Urinary bladder (tissue), 3 donors: ENCODE measurements at regions not wholly inside any gene's neighbourhood (a gene's known extent, or its start where the extent isn't known, plus 50 kb on each side); places are given as distances from the start of the nearest gene placed in this dataset.
"Not testable (repeated sequence)": the region's sequence is repeated elsewhere in the genome, so short reads cannot be mapped to it uniquely, and the experiment has no call there.

ENCODE experiments used
- DNase-seq: peaks from one replicate; pipeline ENCODE4 v3.0.0-alpha.2; 2015; ENCODE audit errors: extremely low spot score
- H3K27ac ChIP-seq: one replicate; pipeline ENCODE4 v1.5.1; 2013; ENCODE audit warnings: low read depth, mild to moderate bottlenecking, moderate library complexity
- H3K36me3 ChIP-seq: one replicate; pipeline ENCODE4 v1.6.1; 2013; ENCODE audit warnings: mild to moderate bottlenecking, moderate library complexity; ENCODE audit not compliant: insufficient read depth
- H3K4me1 ChIP-seq: one replicate; pipeline ENCODE4 v1.6.1; 2013; ENCODE audit warnings: mild to moderate bottlenecking, moderate library complexity; ENCODE audit not compliant: insufficient read depth
- H3K4me3 ChIP-seq: one replicate; pipeline ENCODE4 v1.5.1; 2013; ENCODE audit warnings: low read depth, low read length
- WGBS: extraction: QIAGEN DNeasy Blood & Tissue Kit; methylation state at CpG from one replicate; pipeline ENCODE4 v1.1.7; 2013; 5-methylcytosine and 5-hydroxymethylcytosine counted together
- donor health status: healthy with polysubstance abuse.
- donor health status: healthy.

DNA sequence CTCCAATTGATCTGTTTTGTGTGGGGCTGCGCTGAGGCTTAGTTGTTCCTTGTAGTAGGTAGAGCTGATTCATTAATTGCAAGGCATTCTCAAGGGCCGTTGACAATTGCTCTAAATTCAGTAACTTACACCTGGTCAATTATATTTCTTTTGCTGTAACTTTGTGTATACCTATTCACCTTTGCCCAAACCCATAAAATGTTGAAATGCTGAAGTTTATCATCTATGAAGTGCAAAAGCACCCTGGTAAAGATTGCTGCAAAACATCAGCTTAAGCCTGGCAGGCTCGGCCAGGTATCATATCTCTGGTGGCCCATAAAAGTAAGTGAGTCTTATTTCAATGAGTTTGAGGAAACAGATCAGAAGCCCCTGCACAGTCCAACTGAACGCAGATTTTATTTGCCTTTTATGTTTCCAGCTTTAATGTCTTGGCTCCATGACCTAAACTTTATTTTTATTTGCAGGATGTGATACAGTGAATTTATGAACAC lies 203.6 kb upstream of the SLCO3A1 start:
- DNase-seq: no peak
- H3K27ac ChIP-seq: no peak overlapping the region
- no peaks in the 10 kb centered on the region for H3K4me1 ChIP-seq
- H3K36me3 ChIP-seq: no peaks in the 10 kb centered on the region
- H3K4me3 ChIP-seq: no peak overlapping the region
- WGBS: 50% methylated on average over 4 of the region's 4 CpGs

DNA sequence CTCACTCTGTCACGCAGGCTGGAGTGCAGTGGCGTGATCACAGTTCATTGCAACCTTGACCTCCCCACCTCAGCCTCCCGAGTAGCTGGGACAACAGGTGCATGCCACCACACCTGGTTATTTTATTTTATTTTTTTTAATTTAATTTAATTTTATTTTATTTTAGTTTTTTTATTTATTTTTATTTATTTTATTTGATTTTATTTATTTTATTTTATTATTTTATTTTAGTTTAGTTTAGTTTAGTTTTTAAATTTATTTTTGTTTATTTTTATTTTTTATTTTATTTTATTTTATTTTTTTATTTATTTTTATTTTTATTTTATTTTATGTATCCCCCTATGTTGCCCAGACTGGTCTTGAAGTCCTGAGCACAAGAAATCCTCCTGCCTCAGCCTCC lies 202.3 kb upstream of the SLCO3A1 start:
- no peak overlapping the region for H3K4me3 ChIP-seq
- WGBS: 96% methylated on average over 3 of the region's 3 CpGs

DNA sequence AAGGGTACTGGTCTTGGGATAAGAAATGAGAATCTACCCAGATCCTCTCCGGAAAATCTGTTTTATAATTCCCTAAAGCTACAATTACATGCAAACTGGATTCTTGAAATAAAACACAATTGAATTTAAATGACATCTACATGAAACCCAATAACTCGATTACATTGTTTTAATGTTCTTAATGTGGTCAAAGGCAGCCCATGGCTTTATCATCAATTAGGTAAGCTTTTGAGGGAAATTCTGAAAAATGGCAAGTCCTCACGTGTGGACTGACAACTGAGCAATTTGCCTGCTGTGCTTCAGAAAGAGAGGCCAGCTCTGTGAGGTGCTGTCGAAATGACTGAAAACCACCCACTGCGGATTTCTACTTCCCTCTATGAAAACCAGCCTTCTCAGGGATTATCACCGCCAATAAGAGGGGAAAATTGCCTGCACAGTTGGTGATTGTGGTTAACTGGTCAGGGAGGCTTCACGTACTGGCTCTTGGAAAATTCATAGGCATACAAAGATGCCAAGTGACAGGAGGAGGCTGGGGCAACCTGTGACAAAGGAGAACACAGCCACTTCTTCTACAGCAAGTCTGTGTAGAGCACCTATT lies 200.8 kb upstream of the SLCO3A1 start:
- DNase-seq: peak; percentile 14
- H3K27ac ChIP-seq: no peak overlapping the region
- H3K36me3 ChIP-seq: no peaks in the 10 kb centered on the region
- 63% methylated on average over 7 of the region's 7 CpGs for WGBS
- H3K4me3 ChIP-seq: no peak overlapping the region
- H3K4me1 ChIP-seq: no peaks in the 10 kb centered on the region

More for the DNA sequence above, 202.3 kb upstream of the SLCO3A1 start:
- Histone ChIP-seq H3K36me3 (no peaks in the 10 kb centered on the region), H3K27ac (no peak overlapping the region), H3K4me1 (no peaks in the 10 kb centered on the region)
- no peak for DNase-seq

DNA sequence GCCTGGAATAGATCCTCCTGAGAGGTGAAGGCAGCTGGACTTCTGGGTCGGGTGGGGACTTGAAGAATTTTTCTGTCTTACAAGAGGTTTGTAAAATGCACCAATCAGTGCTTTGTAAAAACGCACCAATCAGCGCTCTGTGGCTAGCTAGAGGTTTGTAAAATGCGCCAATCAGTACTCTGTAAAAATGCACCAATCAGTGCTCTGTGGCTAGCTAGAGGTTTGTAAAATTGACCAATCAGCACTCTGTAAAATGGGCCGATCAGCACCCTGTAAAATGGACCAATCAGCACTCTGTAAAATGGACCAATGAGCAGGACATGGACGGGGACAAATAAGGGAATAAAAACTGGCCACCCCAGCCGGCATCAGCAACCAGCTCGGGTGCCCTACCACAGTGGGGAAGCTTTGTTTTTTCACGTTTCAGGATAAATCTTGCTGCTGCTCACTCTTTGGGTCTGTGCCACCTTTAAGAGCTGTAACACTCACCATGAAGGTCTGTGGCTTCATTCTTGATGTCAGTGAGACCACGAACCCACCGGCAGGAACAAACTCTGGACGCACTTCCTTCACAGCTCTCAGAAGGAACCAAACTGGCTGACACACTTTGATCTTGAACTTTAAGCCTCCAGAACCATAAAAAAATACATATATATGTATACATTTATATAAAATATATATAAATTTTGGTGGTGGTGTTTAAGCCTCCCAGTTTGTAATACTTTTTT lies 197.8 kb upstream of the SLCO3A1 start:
- not testable (repeated sequence) for H3K4me1 ChIP-seq, H3K27ac ChIP-seq, H3K4me3 ChIP-seq, H3K36me3 ChIP-seq, DNase-seq
- 81% methylated on average over 12 of the region's 12 CpGs for WGBS

DNA sequence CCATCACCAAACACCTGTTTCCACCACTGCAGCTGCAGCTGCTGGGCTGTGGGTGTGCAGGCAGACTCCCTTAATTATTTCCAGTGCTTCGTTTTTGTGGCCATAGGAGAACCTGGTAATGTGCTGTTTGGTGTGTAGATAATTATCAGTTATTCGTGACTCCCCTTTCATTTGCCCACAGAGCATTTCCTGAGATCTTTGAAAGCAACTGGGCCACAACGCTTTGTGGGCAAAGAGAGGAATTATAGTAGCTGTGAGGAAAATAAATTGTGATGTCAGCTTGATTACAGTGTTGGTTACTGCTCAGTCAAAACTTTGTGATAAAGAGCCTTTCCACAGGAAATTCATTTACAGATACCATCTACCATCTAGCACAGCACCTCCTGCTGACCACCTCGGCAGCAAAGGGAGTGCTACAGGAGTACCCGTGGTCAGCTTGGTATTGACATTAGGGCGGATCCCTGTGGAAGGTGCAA lies 193.3 kb upstream of the SLCO3A1 start:
- WGBS: 42% methylated on average over 6 of the region's 6 CpGs
- Histone ChIP-seq H3K4me3 (no peak overlapping the region), H3K27ac (no peak overlapping the region), H3K4me1 (no peaks in the 10 kb centered on the region), H3K36me3 (no peaks in the 10 kb centered on the region)
- DNase-seq: no peak

DNA sequence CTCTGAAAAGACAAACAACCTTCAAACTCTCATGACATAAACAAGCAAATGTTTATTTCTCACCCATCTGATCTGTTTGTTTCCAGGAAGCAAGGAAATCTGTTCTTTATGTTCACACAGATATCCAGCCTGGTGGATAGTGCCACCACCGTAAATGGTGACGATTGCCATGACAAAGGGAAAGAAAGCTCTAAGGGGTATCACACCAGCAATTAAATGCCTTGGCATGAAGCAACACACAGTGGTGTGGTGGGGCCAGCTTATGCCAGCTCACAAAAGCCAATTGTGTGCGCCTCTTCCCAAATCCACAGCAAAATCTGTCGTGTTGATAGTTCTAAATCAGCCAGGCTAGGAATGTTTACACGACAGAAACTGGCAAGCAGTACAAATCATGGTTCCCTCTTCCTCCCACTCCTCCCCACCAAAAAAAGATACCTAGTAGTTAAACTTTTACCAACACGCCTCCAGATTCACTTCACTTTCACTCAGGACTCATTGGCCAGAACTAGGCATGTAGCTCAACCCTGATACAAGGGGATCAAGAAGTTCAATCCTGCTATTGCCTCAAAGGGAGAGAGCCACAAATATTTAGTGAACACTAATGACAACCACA lies 189.2 kb upstream of the SLCO3A1 start:
- Histone ChIP-seq H3K27ac (no peak overlapping the region), H3K36me3 (no peaks in the 10 kb centered on the region), H3K4me1 (no peaks in the 10 kb centered on the region), H3K4me3 (no peak overlapping the region)
- WGBS: 52% methylated on average over 6 of the region's 6 CpGs
- no peak for DNase-seq

DNA sequence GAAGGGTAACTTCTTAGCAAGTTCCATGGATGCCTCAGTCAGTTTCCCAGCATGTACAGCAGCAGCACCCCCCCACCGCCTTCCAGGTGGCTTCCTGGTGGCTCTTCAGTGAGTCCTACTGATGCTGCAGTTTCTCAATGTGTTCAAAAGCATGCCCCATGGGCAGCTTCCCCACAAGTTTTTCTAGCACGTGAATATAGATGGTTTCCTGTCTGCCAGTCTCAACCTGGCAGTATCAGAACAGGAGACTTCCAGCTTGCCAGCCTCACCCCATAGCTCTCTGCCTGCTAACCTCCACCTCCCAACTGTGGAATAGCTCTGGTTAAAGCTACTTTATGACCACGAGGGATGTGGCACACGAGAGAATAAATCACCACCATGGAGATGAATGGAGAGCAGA lies 188.3 kb upstream of the SLCO3A1 start:
- Histone ChIP-seq H3K36me3 (no peaks in the 10 kb centered on the region), H3K27ac (no peak overlapping the region), H3K4me3 (no peak overlapping the region), H3K4me1 (no peaks in the 10 kb centered on the region)
- WGBS: 77% methylated on average over 4 of the region's 4 CpGs
- no peak for DNase-seq

DNA sequence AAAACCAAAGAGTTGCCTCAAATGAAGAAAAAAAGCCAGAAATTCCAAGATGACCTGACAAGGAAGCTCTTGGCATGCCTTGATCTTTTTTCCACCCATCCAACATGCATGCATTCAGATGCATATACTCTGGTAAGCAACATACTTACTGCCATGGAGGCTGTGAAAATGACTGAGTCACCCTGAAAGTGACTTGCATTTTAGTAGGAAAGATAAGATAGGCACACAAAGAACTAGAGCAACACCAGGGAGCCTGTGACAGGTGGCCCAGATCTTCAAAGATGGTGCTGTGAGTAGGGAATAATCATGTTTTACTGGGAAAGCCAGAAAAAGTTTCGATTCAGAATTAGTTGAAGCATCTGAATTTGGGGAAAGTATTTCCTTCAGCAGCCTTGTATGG lies 185.1 kb upstream of the SLCO3A1 start:
- Histone ChIP-seq H3K36me3 (no peaks in the 10 kb centered on the region), H3K4me3 (no peak overlapping the region), H3K4me1 (no peaks in the 10 kb centered on the region), H3K27ac (no peak overlapping the region)
- 77% methylated on average over 1 of the region's 1 CpG for WGBS
- DNase-seq: no peak

DNA sequence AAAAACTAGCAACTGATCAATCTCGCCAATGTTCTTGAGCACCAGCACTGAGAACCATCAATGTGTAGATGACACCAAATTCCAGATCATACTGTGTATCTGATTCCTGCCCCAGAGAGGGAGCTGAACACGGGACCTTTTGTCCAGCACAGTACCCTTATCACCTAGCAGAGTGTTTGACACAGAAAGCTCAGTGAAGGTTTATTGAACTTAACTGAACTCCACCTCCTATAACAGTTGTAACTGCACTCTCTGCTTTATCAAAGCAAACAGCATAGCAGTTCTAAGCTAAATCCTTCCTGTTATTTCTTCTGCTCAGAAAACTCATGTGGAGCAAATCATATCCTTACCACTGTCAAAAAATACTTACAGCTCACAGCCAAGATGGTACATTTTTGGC lies 183.4 kb upstream of the SLCO3A1 start:
- no peak overlapping the region for H3K27ac ChIP-seq
- no peak for DNase-seq
- WGBS: 71% methylated on average over 2 of the region's 2 CpGs

DNA sequence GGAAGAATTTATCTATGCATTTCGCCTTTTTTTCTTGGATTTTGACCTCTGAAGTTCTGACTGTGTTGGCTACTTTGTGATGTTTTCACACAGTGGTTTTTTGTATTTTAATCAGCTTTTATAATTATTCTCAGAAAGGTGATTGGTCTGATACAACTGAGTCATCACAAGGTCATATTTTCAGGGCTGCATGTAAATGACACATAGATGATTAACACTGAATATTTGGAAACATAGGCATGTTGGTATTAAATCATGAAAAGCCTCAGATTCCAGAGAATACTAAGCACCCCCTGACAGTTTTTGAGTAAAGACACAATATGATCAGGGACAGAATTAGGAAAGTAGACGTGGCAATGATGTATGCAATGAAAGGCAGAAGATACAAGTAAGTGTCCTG lies 175.5 kb upstream of the SLCO3A1 start:
- no peaks in the 10 kb centered on the region for H3K4me1 ChIP-seq
- H3K27ac ChIP-seq: no peak overlapping the region
- 80% methylated on average over 2 of the region's 2 CpGs for WGBS
- no peak overlapping the region for H3K4me3 ChIP-seq
- no peaks in the 10 kb centered on the region for H3K36me3 ChIP-seq
- no peak for DNase-seq

More for the DNA sequence above, 183.4 kb upstream of the SLCO3A1 start:
- Histone ChIP-seq H3K4me3 (no peak overlapping the region), H3K4me1 (no peaks in the 10 kb centered on the region), H3K36me3 (no peaks in the 10 kb centered on the region)

DNA sequence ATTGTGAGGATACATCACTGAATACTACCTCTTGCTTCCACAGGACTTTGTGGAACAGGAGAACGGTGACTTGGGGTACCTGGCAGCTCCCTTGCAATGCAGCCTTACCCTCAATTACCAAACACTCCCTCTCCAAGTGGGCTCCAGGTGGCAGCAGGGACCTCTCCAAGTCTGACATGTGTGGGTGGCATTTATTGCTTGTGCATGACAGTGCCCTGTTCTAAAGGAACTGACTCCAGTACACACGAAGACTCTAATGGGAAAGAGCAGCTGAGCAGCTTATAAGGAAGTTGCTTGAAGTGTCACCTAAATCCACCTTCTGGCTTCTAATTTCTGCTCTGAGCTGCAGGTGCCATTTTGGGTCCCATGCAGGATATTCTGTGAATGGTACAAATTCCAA lies 174.1 kb upstream of the SLCO3A1 start:
- H3K4me1 ChIP-seq: no peaks in the 10 kb centered on the region
- 64% methylated on average over 2 of the region's 2 CpGs for WGBS

DNA sequence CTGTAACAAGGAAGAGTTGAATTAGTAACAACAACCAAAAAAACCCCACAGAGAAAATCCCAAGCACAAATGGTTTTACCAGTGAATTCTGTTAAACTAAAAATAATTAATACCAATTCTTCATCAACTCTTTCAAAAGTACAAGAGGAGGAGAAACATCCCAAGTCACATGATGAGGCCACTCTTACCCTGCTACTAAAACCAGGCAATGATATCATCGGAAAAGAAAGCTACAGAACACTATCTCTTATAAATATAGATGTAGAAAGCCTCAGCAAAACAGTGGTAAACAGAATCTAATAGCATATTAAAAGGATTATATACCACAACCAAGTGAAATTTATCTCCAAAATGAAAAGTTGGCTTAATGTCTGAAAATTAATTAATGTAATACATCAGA lies 168.1 kb upstream of the SLCO3A1 start:
- Histone ChIP-seq H3K4me1 (no peaks in the 10 kb centered on the region), H3K36me3 (no peaks in the 10 kb centered on the region), H3K27ac (no peak overlapping the region), H3K4me3 (no peak overlapping the region)
- WGBS: 88% methylated on average over 1 of the region's 1 CpG
- no peak for DNase-seq

More for the DNA sequence above, 174.1 kb upstream of the SLCO3A1 start:
- Histone ChIP-seq H3K4me3 (no peak overlapping the region), H3K36me3 (no peaks in the 10 kb centered on the region), H3K27ac (no peak overlapping the region)
- DNase-seq: no peak

DNA sequence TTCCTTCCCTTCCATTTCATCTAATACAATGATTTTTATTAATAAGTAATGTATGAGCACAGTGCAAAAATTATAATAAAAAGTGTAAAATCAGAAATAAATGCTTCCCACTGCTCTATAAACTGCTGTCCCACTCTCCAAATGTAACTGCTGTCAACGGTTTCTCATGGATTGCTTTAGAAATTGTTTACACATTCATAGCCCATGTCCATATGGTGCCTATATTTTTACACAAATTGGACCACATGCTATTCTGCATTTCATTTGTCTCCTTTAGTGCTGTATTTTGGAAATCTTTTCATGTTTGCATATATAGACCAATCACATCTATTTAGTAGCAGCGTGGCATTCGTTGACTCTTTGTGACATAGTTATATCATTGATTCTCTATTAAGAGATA lies 164.7 kb upstream of the SLCO3A1 start:
- DNase-seq: no peak
- Histone ChIP-seq H3K27ac (no peak overlapping the region), H3K4me3 (no peak overlapping the region), H3K4me1 (no peaks in the 10 kb centered on the region), H3K36me3 (no peaks in the 10 kb centered on the region)
- WGBS: 75% methylated on average over 3 of the region's 3 CpGs

DNA sequence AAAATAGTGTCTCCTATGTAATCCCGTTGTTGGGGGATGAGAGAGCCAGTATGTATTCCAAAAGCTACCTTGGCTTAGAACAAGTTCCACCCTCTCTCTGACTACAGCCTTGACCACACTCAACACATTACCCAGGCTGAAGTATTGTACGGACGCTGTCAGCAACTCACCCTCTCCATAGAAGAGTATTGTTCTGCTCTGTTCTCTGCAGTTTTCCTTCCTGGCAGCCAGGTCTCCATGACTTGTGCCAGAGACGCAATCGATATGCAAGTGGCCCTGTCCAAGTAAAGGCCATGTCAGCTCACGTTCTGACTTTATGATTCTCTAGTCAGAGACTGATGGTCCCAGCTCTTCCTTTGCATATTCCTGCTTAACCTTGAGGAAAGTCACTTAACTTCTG lies 164.1 kb upstream of the SLCO3A1 start:
- Histone ChIP-seq H3K4me3 (no peak overlapping the region), H3K27ac (no peak overlapping the region), H3K36me3 (no peaks in the 10 kb centered on the region), H3K4me1 (no peaks in the 10 kb centered on the region)
- 79% methylated on average over 6 of the region's 6 CpGs for WGBS
- DNase-seq: no peak
